PC-3 (cell line): ENCODE measurements at regions not wholly inside any gene's neighbourhood (a gene's known extent, or its start where the extent isn't known, plus 50 kb on each side); places are given as distances from the start of the nearest gene placed in this dataset.

Experiments used
- ATAC-seq: fragments of 200-7000 bp; cut with Tn5 transposase; 2 replicates; pipeline ENCODE4 v1.9.1; 2020; ENCODE audit warnings: mild to moderate bottlenecking, moderate library complexity
- BruUV-seq: library from RNA; stranded (reverse); fragments of 400-500 nt; replicated peaks from 2 replicates; lab custom pipeline; 2021; lab: Mats Ljungman, UMichigan
- CTCF ChIA-PET: fragments of 300-600 bp; sonication (Branson Sonifier 250); formaldehyde crosslinking; loops from one replicate; lab custom pipeline; 2022; ENCODE audit warnings: antibody characterized with exemption; lab: Charles Lee
- POLR2A ChIA-PET: fragments of 300-600 bp; sonication (Branson Sonifier 250); formaldehyde crosslinking; loops from one replicate; lab custom pipeline; 2022; ENCODE audit warnings: antibody characterized with exemption; ENCODE audit not compliant: unreplicated experiment; lab: Charles Lee
- DNase-seq: peaks from one replicate; pipeline ENCODE4 v3.0.0-alpha.2; 2015
- H2AFZ ChIP-seq: fragments of 300-600 bp; sonication (generic); 2 replicates; pipeline ENCODE4 v1.6.0; 2016; ENCODE audit warnings: antibody characterized with exemption, low read length
- H3F3A ChIP-seq: fragments of 300-600 bp; sonication (generic); one replicate; pipeline ENCODE4 v1.6.0; 2017; ENCODE audit warnings: antibody characterized with exemption, low read length, control low read depth, mild to moderate bottlenecking; ENCODE audit not compliant: unreplicated experiment
- H3K27ac ChIP-seq: fragments of 300-600 bp; sonication (generic); 2 replicates; pipeline ENCODE4 v1.5.1; 2016; ENCODE audit warnings: mild to moderate bottlenecking, low read length
- H3K27me3 ChIP-seq: fragments of 300-600 bp; sonication (generic); 2 replicates; pipeline ENCODE4 v1.6.1; 2016; ENCODE audit warnings: low read length, mixed read lengths
- H3K36me3 ChIP-seq: fragments of 300-600 bp; sonication (generic); 2 replicates; pipeline ENCODE4 v1.6.1; 2016; ENCODE audit warnings: low read depth, mixed run types, low read length, mixed read lengths
- H3K4me1 ChIP-seq: fragments of 300-600 bp; sonication (generic); 2 replicates; pipeline ENCODE4 v1.5.1; 2016; ENCODE audit warnings: low read length; ENCODE audit not compliant: insufficient read depth
- H3K4me2 ChIP-seq: fragments of 300-600 bp; sonication (generic); 2 replicates; pipeline ENCODE4 v1.6.0; 2016; ENCODE audit warnings: low read length
- H3K4me3 ChIP-seq: fragments of 300-600 bp; sonication (generic); 2 replicates; pipeline ENCODE4 v1.5.1; 2016; ENCODE audit warnings: mild to moderate bottlenecking, low read length, mixed read lengths
- H3K79me2 ChIP-seq: fragments of 300-600 bp; sonication (generic); 2 replicates; pipeline ENCODE4 v1.6.1; 2017; ENCODE audit warnings: low read length, mixed read lengths
- H3K9ac ChIP-seq: fragments of 300-600 bp; sonication (generic); 2 replicates; pipeline ENCODE4 v1.6.0; 2016; ENCODE audit warnings: mild to moderate bottlenecking, low read length
- H3K9me2 ChIP-seq: fragments of 300-600 bp; sonication (generic); replicated peaks from 2 replicates; pipeline ENCODE4 v1.6.1; 2016; ENCODE audit warnings: mixed run types, low read length, mixed read lengths
- H3K9me3 ChIP-seq: fragments of 300-600 bp; sonication (generic); 2 replicates; pipeline ENCODE4 v1.6.1; 2016; ENCODE audit warnings: low read length, mixed read lengths
- H4K20me1 ChIP-seq: fragments of 300-600 bp; sonication (generic); 2 replicates; pipeline ENCODE4 v1.6.1; 2016; ENCODE audit warnings: low read length, mixed read lengths
- CTCF ChIP-seq: fragments of 300-600 bp; sonication (generic); conservative IDR thresholded peaks from 2 replicates; pipeline ENCODE4 v1.5.1; 2017; ENCODE audit warnings: antibody characterized with exemption, low read depth, mild to moderate bottlenecking, low read length
- EZH2 ChIP-seq: fragments of 300-600 bp; sonication (generic); IDR thresholded peaks from one replicate; pipeline ENCODE4 v1.6.1; 2017; ENCODE audit warnings: antibody characterized with exemption, mild to moderate bottlenecking, low read length; ENCODE audit not compliant: unreplicated experiment
- EZH2phosphoT487 ChIP-seq: fragments of 300-600 bp; sonication (generic); IDR thresholded peaks from 2 replicates; pipeline ENCODE4 v1.6.1; 2018; ENCODE audit warnings: mild to moderate bottlenecking, antibody characterized with exemption, low read length, borderline replicate concordance
- intact Hi-C: fragments of 100-400 bp; cut with micrococcal nuclease; formaldehyde crosslinking; loops from 2 replicates; pipeline ENCODE4 v1.9.0; 2023

- DNase-seq: peak; percentile 14
- Histone ChIP-seq H3K4me1 (0 out of 2 replicates have a peak, but pooled peaks cover 3% of the 10 kb centered on the region), H3K9me2 (no peaks in the 10 kb centered on the region), H3K4me3 (no peak overlapping the region), H3K27me3 (no peaks in the 10 kb centered on the region), H2AFZ (no peak overlapping the region), H3K4me2 (no peak overlapping the region), H3K27ac (no peak overlapping the region), H3K9ac (no peak overlapping the region), H3K9me3 (no peaks in the 10 kb centered on the region), H3K36me3 (no peaks in the 10 kb centered on the region), H4K20me1 (no peaks in the 10 kb centered on the region), H3F3A (no peaks in the 10 kb centered on the region), H3K79me2 (no peaks in the 10 kb centered on the region)
- no peak for TF ChIP-seq CTCF
- TF ChIP-seq EZH2phosphoT487: no peak
- no peak for TF ChIP-seq EZH2
- CTCF ChIA-PET: interaction anchor here (0.6 kb wide), 1 partner anchor 135 kb away, joined by 3 read pairs; no protein-coding TSS in a partner anchor
- peak; percentile 76 for ATAC-seq
- intact Hi-C loops: loop anchor here (5.0 kb wide), 1 partner anchor 125 kb away; no protein-coding TSS in a partner anchor
- POLR2A ChIA-PET: no interaction called here
- BruUV-seq: no TSS peak
Measured at GRCh38 chr18:43797347-43797746, 520.1 kb upstream of the SYT4 start.

GRCh38 chr18:43800584-43800983, 523.3 kb upstream of the SYT4 start:
- H3K27me3 ChIP-seq: no peaks in the 10 kb centered on the region
- no TSS peak for BruUV-seq
- H3F3A ChIP-seq: no peaks in the 10 kb centered on the region
- POLR2A ChIA-PET: no interaction called here
- H3K4me1 ChIP-seq: 0 out of 2 replicates have a peak, but pooled peaks cover 3% of the 10 kb centered on the region
- H3K4me2 ChIP-seq: no peak overlapping the region
- no peak overlapping the region for H3K27ac ChIP-seq
- H3K4me3 ChIP-seq: no peak overlapping the region
- DNase-seq: no peak
- H3K36me3 ChIP-seq: no peaks in the 10 kb centered on the region
- CTCF ChIA-PET: no interaction called here
- no peaks in the 10 kb centered on the region for H4K20me1 ChIP-seq
- no peaks in the 10 kb centered on the region for H3K9me3 ChIP-seq
- no peak for TF ChIP-seq EZH2phosphoT487
- TF ChIP-seq EZH2: no peak
- no peak for TF ChIP-seq CTCF
- no peaks in the 10 kb centered on the region for H3K79me2 ChIP-seq
- no peaks in the 10 kb centered on the region for H3K9me2 ChIP-seq
- no peak for ATAC-seq
- intact Hi-C loops: no loop called here
- no peak overlapping the region for H3K9ac ChIP-seq
- no peak overlapping the region for H2AFZ ChIP-seq

GRCh38 chr18:43805646-43806194, 528.4 kb upstream of the SYT4 start:
- no peak overlapping the region for H3K9ac ChIP-seq
- DNase-seq (peak; percentile 1), ATAC-seq (no peak)
- H4K20me1 ChIP-seq: no peaks in the 10 kb centered on the region
- no peak for TF ChIP-seq EZH2
- ChIA-PET POLR2A (no interaction called here), CTCF (interaction anchor here (1.1 kb wide), 1 partner anchor 144 kb away, joined by 4 read pairs; no protein-coding TSS in a partner anchor)
- H3K4me1 ChIP-seq: no peaks in the 10 kb centered on the region
- no peaks in the 10 kb centered on the region for H3K79me2 ChIP-seq
- intact Hi-C loops: no loop called here
- no peaks in the 10 kb centered on the region for H3K9me2 ChIP-seq
- no TSS peak for BruUV-seq
- H3K9me3 ChIP-seq: no peaks in the 10 kb centered on the region
- H3F3A ChIP-seq: no peaks in the 10 kb centered on the region
- H3K4me2 ChIP-seq: no peak overlapping the region
- no peak overlapping the region for H3K27ac ChIP-seq
- no peak overlapping the region for H3K4me3 ChIP-seq
- no peak overlapping the region for H2AFZ ChIP-seq
- H3K27me3 ChIP-seq: no peaks in the 10 kb centered on the region
- H3K36me3 ChIP-seq: no peaks in the 10 kb centered on the region
